Peyer's patch (tissue), 4 donors: ENCODE measurements at regions not wholly inside any gene's neighbourhood (a gene's known extent, or its start where the extent isn't known, plus 50 kb on each side); places are given as distances from the start of the nearest gene placed in this dataset.

Experiments used
- DNase-seq, 3 donors: peaks; one replicate each; pipeline ENCODE4 v3.0.0-alpha.2; 2017 to 2019
- H3K27ac ChIP-seq, 4 donors: fragments of 200-600 bp; sonication (generic); one replicate each; pipeline ENCODE4 v1.5.1; 2016 to 2019
- H3K27me3 ChIP-seq, 2 donors: fragments of 200-600 bp; sonication (generic); one replicate each; pipeline ENCODE4 v1.5.1; 2019
- H3K36me3 ChIP-seq, 3 donors: fragments of 200-600 bp; sonication (generic); one replicate each; pipeline ENCODE4 v1.5.1; 2016 to 2019
- H3K4me1 ChIP-seq, 4 donors: fragments of 200-600 bp; sonication (generic); one replicate each; pipeline ENCODE4 v1.5.1; 2016 to 2019
- H3K4me3 ChIP-seq, 4 donors: fragments of 200-600 bp; sonication (generic); 1 replicate in 3 of 4; 2 replicates in 1 of 4; pipeline ENCODE4 v1.5.1; 2016 to 2019; ENCODE audit warnings: mild to moderate bottlenecking in 1 of 4
- H3K9me3 ChIP-seq, 4 donors: fragments of 200-600 bp; sonication (generic); one replicate each; pipeline ENCODE4 v1.5.1; 2016 to 2019; ENCODE audit warnings: mild to moderate bottlenecking in 1 of 4
- POLR2A ChIP-seq, 2 donors: fragments of 450-650 bp; IDR thresholded peaks; one replicate each; pipeline ENCODE4 v1.5.1; 2017; ENCODE audit warnings: antibody characterized with exemption in 2 of 2, mild to moderate bottlenecking in 2 of 2, moderate library complexity in 2 of 2
- TF ChIP-seq, protein P1 (sequence below), 6 experiments: fragments of 450-650 bp in 4 of 6; fragments of 200-600 bp in 2 of 6; sonication (generic) in 1 of 6; IDR thresholded peaks; one replicate each; pipeline ENCODE4 v1.5.1; 2017 to 2019; ENCODE audit warnings: antibody characterized with exemption in 6 of 6, mild to moderate bottlenecking in 3 of 6, moderate library complexity in 1 of 6

DNA sequence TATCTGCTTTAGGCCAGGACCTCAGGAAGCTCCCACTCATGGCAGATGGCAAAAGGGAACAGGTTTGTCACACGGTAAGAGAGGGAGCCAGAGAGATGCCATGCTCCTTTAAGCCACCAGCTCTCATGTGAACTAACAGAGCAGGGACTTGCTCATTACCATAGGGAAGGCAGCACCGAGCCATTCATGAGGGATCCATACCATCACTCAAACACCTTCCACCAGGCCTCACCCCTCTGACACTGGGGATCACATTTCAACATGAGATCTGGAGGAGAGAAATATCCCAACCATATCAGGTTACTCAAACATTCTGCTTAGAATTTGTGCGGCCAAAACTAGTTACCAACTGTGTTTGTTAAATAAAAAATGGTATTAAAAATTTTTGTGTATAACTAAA, 427.0 kb downstream of the UQCRFS1 start:
- Histone ChIP-seq H3K4me1 (no peaks in the 10 kb centered on the region), H3K4me3 (no peak overlapping the region), H3K27me3 (no peaks in the 10 kb centered on the region), H3K9me3 (peaks cover 0 to 20% (median 5%) of the 10 kb centered on the region in 4 donors), H3K36me3 (no peaks in the 10 kb centered on the region), H3K27ac (no peak overlapping the region)
- TF ChIP-seq POLR2A (IDR thresholded peaks at IDR 0.05), result no peak
- TF ChIP-seq, protein P1, sequence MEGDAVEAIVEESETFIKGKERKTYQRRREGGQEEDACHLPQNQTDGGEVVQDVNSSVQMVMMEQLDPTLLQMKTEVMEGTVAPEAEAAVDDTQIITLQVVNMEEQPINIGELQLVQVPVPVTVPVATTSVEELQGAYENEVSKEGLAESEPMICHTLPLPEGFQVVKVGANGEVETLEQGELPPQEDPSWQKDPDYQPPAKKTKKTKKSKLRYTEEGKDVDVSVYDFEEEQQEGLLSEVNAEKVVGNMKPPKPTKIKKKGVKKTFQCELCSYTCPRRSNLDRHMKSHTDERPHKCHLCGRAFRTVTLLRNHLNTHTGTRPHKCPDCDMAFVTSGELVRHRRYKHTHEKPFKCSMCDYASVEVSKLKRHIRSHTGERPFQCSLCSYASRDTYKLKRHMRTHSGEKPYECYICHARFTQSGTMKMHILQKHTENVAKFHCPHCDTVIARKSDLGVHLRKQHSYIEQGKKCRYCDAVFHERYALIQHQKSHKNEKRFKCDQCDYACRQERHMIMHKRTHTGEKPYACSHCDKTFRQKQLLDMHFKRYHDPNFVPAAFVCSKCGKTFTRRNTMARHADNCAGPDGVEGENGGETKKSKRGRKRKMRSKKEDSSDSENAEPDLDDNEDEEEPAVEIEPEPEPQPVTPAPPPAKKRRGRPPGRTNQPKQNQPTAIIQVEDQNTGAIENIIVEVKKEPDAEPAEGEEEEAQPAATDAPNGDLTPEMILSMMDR (IDR thresholded peaks at IDR 0.05), result no peak
- DNase-seq, result no peak

DNA sequence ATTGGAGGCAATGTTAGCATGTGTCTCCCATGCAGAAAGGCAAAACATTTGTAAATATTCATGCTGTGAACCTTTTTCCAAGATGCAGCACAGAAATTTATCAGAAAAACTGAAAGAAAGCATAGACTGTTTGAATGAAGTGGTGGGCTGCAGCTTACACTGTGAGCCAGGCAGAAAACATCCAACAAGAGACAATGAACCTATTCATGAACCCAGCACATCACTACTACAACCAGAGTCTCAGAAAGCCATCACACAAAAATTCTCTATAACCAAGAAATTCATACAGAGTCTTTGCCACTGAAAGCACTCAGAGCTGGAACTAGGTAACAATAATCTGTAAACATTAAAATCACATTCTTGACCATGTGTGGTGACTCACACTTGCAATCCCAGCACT, 448.9 kb downstream of the UQCRFS1 start:
- peaks cover 0 to 7% (median 0%) of the 10 kb centered on the region in 4 donors for H3K9me3 ChIP-seq
- H3K4me1 ChIP-seq, result no peaks in the 10 kb centered on the region
- TF ChIP-seq POLR2A (IDR thresholded peaks at IDR 0.05), result no peak
- TF ChIP-seq, protein P1 (IDR thresholded peaks at IDR 0.05), result no peak
- H3K27me3 ChIP-seq, result no peaks in the 10 kb centered on the region
- no peak for DNase-seq
- no peak overlapping the region for H3K4me3 ChIP-seq
- no peaks in the 10 kb centered on the region for H3K36me3 ChIP-seq
- no peak overlapping the region for H3K27ac ChIP-seq

DNA sequence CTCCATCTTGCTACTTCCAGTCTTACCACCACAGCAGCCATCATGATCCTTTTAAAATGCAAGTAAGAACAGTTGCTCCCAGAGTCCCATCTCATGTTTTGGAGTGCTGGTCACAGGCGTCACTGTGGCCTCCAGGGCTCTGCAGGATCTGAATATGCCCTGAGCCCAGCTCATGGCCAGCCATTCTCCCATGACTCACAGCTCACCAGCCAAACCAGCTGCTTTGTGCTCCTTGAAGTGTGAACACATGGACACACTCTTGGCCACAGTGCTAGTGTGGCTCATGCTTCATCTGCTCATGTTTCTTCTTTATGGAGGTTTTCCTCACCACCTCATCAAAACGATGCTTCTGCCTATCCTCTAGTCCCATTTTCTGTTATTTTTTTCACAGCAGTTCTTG, 466.5 kb downstream of the UQCRFS1 start:
- H3K4me3 ChIP-seq, result no peak overlapping the region

DNA sequence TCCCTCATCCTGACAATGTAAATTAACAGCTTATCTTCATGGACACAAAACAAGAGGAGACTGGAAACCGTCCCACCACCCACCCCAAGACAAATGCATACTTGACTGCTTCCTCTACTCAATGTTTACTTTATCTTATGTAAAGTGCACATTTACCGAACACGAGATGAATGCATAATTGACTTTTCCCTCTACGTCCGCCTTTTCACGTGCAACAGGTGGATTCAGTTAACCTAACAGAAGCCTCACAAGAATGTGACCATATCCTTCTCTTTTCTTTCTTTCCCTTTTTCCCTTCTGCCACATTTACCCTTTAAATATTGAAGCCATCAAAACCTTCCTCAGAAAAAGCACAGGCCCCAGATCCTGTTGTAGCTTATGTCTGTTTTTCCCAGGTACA, 468.0 kb downstream of the UQCRFS1 start:
- Histone ChIP-seq H3K4me3 (no peak overlapping the region), H3K27ac (no peak overlapping the region), H3K27me3 (no peaks in the 10 kb centered on the region), H3K36me3 (no peaks in the 10 kb centered on the region), H3K9me3 (no peaks in the 10 kb centered on the region), H3K4me1 (no peaks in the 10 kb centered on the region)
- TF ChIP-seq, protein P1 (IDR thresholded peaks at IDR 0.05), result no peak
- no peak for TF ChIP-seq POLR2A (IDR thresholded peaks at IDR 0.05)
- DNase-seq, result no peak

More for the DNA sequence above, 466.5 kb downstream of the UQCRFS1 start:
- DNase-seq, result no peak
- Histone ChIP-seq H3K27me3 (no peaks in the 10 kb centered on the region), H3K27ac (no peak overlapping the region), H3K36me3 (no peaks in the 10 kb centered on the region), H3K4me1 (no peaks in the 10 kb centered on the region), H3K9me3 (no peaks in the 10 kb centered on the region)
- TF ChIP-seq, protein P1 (IDR thresholded peaks at IDR 0.05), result no peak
- no peak for TF ChIP-seq POLR2A (IDR thresholded peaks at IDR 0.05)

DNA sequence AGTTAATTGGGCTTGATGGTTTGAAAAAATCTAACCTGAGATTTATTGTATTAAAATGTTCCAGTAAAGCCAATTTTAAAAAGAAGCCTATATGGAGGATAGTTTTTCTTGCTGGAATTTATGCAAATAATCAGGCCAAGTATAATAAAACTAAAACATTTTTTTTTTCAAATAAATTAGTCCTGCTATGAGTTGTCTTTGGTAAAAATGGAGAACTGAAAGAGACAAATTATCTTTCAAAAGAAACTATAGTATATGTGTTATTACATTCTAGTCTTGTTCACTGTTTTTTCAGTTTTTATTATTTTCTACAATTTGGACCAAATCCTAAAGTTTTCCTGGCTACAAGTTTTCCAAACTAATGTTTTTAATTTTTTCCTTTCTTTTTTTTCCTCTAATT, 468.9 kb downstream of the UQCRFS1 start:
- H3K27ac ChIP-seq, result no peak overlapping the region
- no peak overlapping the region for H3K4me3 ChIP-seq
- no peak for DNase-seq

More for the DNA sequence above, 468.9 kb downstream of the UQCRFS1 start:
- no peaks in the 10 kb centered on the region for H3K27me3 ChIP-seq
- TF ChIP-seq, protein P1 (IDR thresholded peaks at IDR 0.05), result no peak
- no peak for TF ChIP-seq POLR2A (IDR thresholded peaks at IDR 0.05)
- no peaks in the 10 kb centered on the region for H3K4me1 ChIP-seq
- no peaks in the 10 kb centered on the region for H3K36me3 ChIP-seq
- no peaks in the 10 kb centered on the region for H3K9me3 ChIP-seq
